ENCODE measurements at regions not wholly inside any gene's neighbourhood (a gene's known extent, or its start where the extent isn't known, plus 50 kb on each side); places are given as distances from the start of the nearest gene placed in this dataset.

- TF ChIP-seq POLR2AphosphoS5 (IDR thresholded peaks at IDR 0.05; ENCODE audit: control insufficient read depth, insufficient read depth, low read depth, low read length) (no peak), ATF2 (CRISPR knock-in tag; IDR thresholded peaks at IDR 0.05) (no peak), RBBP5 (IDR thresholded peaks at IDR 0.05; ENCODE audit: borderline replicate concordance, insufficient read depth, low read length, poor library complexity, severe bottlenecking) (no peak), SRF (CRISPR knock-in tag; IDR thresholded peaks at IDR 0.05) (no peak), BRF1 (IDR thresholded peaks at IDR 0.05; ENCODE audit: borderline replicate concordance, extremely low read depth, insufficient read length) (no peak), ELF4 (CRISPR knock-in tag; IDR thresholded peaks at IDR 0.05) (no peak), CTCF (IDR thresholded peaks at IDR 0.05 in 2 of 3, conservative IDR thresholded peaks at IDR 0.05 in 1 of 3; ENCODE audit: insufficient read depth in 2 of 3, low read depth in 1 of 3, low read length in 3 of 3) (no peak), THRAP3 (IDR thresholded peaks at IDR 0.05; ENCODE audit: borderline replicate concordance) (no peak), EP300 (IDR thresholded peaks at IDR 0.05; ENCODE audit: low read length) (no peak), MTA3 (IDR thresholded peaks at IDR 0.05; ENCODE audit: borderline replicate concordance) (no peak), THRA (IDR thresholded peaks at IDR 0.05) (no peak), SREBF2 (CRISPR knock-in tag; IDR thresholded peaks at IDR 0.05) (no peak), RFX5 (IDR thresholded peaks at IDR 0.05; ENCODE audit: low read depth, low read length) (no peak), FOXA1 (IDR thresholded peaks at IDR 0.05; ENCODE audit: borderline replicate concordance) (no peak)
Measured at GRCh38 chr13:87906411-87906810, 235.2 kb downstream of the SLITRK5 start.

All from K562 (cell line).